ENCODE measurements at regions not wholly inside any gene's neighbourhood (a gene's known extent, or its start where the extent isn't known, plus 50 kb on each side); places are given as distances from the start of the nearest gene placed in this dataset.

DNA sequence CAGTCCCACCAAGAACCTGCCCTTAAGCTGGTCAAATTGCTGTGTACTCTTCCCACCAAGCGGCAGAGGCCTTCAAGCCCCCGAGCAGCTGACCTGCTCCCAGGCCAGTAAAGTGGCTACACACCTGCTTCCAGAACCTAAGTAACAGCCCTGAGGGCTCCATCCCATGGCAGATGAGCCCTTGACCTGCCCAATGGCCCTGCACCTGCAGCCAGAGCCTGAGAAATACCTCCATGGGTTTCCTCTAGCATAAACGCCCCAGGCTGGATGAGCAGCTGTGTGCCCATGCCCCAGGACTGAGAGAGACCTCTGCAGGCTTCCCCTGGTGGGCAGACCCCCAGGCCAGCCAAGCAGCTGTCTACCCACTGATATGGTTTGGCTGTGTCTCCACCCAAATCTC lies 123.0 kb upstream of the LAMA2 start:
- DNase-seq (ENCODE audit: extremely low read depth, low read depth): no peak
- TF ChIP-seq, protein P1, sequence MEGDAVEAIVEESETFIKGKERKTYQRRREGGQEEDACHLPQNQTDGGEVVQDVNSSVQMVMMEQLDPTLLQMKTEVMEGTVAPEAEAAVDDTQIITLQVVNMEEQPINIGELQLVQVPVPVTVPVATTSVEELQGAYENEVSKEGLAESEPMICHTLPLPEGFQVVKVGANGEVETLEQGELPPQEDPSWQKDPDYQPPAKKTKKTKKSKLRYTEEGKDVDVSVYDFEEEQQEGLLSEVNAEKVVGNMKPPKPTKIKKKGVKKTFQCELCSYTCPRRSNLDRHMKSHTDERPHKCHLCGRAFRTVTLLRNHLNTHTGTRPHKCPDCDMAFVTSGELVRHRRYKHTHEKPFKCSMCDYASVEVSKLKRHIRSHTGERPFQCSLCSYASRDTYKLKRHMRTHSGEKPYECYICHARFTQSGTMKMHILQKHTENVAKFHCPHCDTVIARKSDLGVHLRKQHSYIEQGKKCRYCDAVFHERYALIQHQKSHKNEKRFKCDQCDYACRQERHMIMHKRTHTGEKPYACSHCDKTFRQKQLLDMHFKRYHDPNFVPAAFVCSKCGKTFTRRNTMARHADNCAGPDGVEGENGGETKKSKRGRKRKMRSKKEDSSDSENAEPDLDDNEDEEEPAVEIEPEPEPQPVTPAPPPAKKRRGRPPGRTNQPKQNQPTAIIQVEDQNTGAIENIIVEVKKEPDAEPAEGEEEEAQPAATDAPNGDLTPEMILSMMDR (IDR thresholded peaks at IDR 0.05; ENCODE audit: low read depth, low read length): no peak

DNA sequence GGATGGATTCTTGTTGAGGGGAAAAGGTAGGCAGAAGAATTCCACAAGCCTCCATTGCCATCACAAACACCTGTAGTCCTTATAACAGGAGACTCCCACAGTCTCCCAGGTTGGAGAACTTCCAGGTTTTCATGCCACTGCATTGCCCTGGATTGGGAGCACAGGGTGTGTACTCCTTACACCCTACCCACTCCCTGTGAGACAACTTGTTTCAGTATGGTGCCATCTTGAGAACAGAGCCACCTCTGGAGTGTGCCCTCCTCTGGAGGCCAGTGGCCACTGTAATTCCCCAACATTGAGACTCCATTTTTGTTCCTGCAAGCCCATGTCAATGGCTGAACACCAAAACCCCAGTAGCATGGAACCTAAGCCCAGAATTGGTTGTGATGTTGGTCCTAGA lies 123.5 kb upstream of the LAMA2 start:
- TF ChIP-seq, protein P1 (IDR thresholded peaks at IDR 0.05; ENCODE audit: low read depth, low read length): no peak
- no peak for DNase-seq (ENCODE audit: extremely low read depth, low read depth)

DNA sequence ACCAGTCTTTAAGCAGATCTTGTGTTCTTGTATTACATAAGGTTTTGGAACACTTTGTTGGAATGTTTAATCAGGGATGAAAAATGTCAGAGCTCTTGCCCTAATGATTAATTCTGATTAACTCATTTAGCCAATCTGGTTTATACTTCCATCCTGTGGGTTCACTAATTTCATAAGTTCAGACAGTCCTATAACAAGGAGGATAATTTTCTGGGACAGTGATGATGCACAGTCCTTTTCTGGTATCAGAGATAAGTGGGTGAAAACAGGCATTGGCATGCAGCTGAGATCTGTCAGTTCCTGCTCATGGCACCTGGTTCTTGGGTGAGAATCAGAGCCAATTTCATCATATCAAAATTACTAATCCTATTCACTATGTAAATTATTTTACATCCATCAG lies 125.0 kb upstream of the LAMA2 start:
- TF ChIP-seq, protein P1 (IDR thresholded peaks at IDR 0.05; ENCODE audit: low read depth, low read length): no peak
- DNase-seq (ENCODE audit: extremely low read depth, low read depth): no peak

DNA sequence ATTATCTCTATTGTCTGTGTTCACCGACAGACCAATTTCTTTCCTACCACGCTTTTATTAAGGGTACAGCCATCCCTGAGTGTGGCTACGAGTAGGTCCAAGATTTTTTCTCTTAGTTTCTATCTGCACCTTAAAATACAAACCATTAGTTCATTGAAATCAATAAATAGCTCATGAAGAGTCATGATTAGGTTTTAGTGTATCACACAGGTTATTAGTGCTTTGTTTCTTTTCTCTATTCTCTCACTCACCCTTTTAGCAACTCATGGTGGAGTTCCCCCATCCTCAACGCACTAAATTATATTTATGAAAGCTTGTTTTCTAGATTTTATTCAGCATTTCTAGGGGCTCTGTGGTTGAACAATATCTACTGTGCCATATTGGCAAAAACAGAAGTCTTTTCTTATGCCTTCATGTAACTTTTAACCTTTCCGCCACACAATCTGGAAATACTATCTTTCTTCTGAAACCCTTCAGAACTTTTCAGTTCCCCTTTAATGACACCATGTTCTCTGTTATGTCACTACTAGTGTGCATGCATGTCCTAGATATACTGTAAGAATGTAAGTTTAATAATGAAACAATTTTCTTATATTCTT lies 128.2 kb upstream of the LAMA2 start:
- TF ChIP-seq, protein P1 (IDR thresholded peaks at IDR 0.05; ENCODE audit: low read depth, low read length): no peak
- no peak for DNase-seq (ENCODE audit: extremely low read depth, low read depth)

DNA sequence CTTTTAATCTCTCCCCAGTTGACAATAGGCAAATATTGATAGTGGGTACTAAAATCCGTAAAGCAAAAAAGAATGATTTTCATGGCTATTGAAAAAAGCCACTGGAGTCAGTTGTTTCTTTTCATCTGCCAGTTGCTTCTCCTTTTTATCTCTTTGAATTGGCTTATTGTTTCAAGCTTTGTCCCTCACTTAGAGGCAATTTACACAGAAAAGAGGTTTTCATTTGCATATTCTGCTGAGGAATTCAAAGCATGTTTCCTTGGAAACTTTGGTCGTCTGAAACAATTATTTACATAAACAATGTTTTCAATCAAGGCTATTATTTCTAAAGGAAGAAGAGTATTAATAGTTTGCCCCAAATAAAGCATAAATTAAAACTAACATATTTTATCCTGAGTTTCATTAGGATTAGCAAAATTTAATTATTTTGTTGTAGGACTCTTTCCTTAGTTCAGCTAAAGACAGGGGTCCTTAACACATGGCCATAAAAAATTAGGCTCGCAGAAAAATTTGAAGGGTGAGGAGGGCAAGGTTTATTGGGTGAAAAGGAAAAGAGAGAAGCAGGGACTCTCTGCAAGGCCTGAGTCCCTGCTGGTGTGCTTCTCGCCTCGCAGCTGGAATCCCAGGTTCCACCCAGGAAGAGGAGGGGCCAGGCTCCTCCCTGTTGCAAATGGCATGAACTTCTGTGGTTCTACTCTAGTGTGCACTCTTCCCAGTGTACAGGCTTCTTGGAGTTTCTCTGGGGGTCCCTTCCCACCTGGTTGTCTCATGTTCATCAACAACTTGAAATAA lies 138.8 kb upstream of the LAMA2 start:
- TF ChIP-seq, protein P1 (IDR thresholded peaks at IDR 0.05; ENCODE audit: low read depth, low read length): no peak
- DNase-seq (ENCODE audit: extremely low read depth, low read depth): no peak

DNA sequence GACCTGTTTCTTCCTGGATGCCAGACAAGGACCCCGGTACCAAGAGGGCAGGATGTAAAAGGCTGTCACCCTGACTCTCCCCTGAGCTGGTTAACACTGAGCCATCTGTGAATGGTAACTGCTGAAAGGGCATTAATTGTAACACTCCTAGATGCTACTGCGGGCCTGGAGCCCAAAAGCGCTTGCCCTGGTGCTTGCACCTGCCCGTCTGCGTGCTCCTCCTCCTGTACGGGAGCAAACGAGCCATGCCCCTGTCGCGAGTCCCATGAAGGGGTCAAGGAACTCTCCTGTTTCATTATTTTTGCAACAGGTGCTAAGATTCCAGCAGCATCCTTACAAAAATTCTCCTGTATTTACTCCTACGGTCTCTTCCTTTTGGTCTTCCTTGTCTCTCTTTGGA lies 140.0 kb upstream of the LAMA2 start:
- no peak for DNase-seq (ENCODE audit: extremely low read depth, low read depth)
- TF ChIP-seq, protein P1 (IDR thresholded peaks at IDR 0.05; ENCODE audit: low read depth, low read length): no peak

DNA sequence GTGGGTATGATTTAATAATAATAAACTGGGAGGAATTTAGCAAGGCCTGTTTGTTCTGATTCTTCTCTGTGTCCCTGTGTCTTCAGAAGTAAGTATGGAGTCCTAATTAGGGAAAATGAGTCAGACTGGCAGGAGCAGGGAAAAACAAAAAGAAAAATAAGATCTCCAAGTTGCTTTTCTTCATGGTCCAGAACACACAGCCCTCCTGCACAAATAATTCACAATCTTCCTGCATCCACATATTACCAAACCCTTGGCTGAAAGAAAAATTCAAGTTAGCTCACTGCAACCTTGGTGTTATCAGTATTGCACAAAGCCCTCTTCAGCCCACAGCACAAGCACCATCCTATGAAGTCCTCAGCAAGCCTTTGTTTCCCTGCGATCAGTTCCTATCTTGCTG lies 142.0 kb upstream of the LAMA2 start:
- no peak for DNase-seq (ENCODE audit: extremely low read depth, low read depth)
- TF ChIP-seq, protein P1 (IDR thresholded peaks at IDR 0.05; ENCODE audit: low read depth, low read length): no peak

Measured in AG09319 (cell line).